HUES48 (cell line): ENCODE measurements at regions not wholly inside any gene's neighbourhood (a gene's known extent, or its start where the extent isn't known, plus 50 kb on each side); places are given as distances from the start of the nearest gene placed in this dataset.

Experiments
- H3K27ac ChIP-seq: one replicate; pipeline ENCODE4 v1.7.0; 2013; ENCODE audit warnings: low read depth, low read length, inconsistent platforms
- H3K27me3 ChIP-seq: 2 replicates; pipeline ENCODE4 v1.6.1; 2013; ENCODE audit warnings: mild to moderate bottlenecking, low read length; ENCODE audit not compliant: control insufficient read depth, insufficient read depth
- H3K36me3 ChIP-seq: 2 replicates; pipeline ENCODE4 v1.6.1; 2013; ENCODE audit warnings: low read length; ENCODE audit not compliant: control insufficient read depth, insufficient read depth
- H3K4me1 ChIP-seq: 2 replicates; pipeline ENCODE4 v1.6.1; 2013; ENCODE audit warnings: mild to moderate bottlenecking, low read length; ENCODE audit not compliant: control insufficient read depth, insufficient read depth
- H3K4me3 ChIP-seq: 2 replicates; pipeline ENCODE4 v1.5.1; 2013; ENCODE audit warnings: mild to moderate bottlenecking, low read depth, low read length
- H3K9ac ChIP-seq: 2 replicates; pipeline ENCODE4 v1.6.1; 2013; ENCODE audit warnings: mild to moderate bottlenecking, low read depth, low read length, moderate library complexity
- H3K9me3 ChIP-seq: 2 replicates; pipeline ENCODE4 v1.6.1; 2013; ENCODE audit warnings: low read length; ENCODE audit not compliant: control insufficient read depth, insufficient read depth

DNA sequence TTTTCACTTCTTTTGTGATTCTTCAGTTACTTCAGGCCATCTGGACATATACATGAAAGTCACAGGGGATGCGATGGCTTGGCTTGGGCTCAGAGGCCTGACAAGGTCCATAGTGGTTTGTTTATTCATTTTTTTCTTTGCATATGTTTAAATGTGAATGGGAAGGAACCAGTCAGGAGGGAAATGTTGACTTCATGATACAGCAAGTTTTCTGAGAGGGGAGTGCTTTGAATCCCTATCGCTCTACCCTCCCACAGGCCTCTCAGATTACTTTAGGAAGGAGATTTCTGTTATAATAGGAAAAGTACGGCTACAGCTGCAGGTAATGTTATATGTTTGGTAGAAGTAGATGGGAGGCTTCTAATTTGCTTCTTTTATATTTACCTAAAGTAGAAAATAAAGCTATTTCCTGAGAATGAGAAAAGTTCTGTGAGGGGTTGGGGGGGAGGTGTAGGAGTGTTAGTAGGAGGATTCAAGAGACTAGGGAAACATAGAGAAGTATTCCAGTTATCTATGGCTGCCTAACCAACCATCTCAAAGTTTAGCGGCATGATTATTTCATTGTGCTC is 322.9 kb downstream of the RAPGEF2 start:
- H3K36me3 ChIP-seq = no peaks in the 10 kb centered on the region
- no peak overlapping the region for H3K9ac ChIP-seq
- no peak overlapping the region for H3K27ac ChIP-seq
- peak overlapping the region; percentile 35; the same call in 1 of the 2 replicates for H3K4me3 ChIP-seq
- H3K4me1 ChIP-seq = peaks cover 18% of the 10 kb centered on the region
- H3K9me3 ChIP-seq = peaks cover 6% of the 10 kb centered on the region; the same call in 1 of the 2 replicates
- H3K27me3 ChIP-seq = no peaks in the 10 kb centered on the region

DNA sequence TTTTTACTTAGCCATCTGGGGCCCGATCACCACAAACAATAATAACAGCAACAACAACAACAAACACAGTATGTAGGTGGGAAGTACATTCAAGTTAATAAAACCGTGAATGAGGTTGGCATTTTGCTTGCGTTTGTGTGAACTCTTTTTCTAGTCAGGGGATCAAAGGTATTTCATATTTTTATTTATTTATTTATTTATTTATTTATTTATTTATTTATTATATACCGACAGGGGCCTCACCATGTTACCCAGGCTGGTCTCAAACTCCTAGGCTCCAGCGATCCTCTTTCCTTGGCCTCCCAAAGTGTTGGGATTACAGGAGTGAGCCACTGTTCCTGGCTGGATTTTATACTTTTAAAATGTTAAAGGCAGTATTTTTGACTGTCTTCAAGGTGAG is 325.4 kb downstream of the RAPGEF2 start:
- H3K4me1 ChIP-seq = peaks cover 18% of the 10 kb centered on the region
- H3K27ac ChIP-seq = no peak overlapping the region
- H3K9me3 ChIP-seq = no peaks in the 10 kb centered on the region
- no peak overlapping the region for H3K4me3 ChIP-seq
- no peaks in the 10 kb centered on the region for H3K27me3 ChIP-seq
- H3K36me3 ChIP-seq = no peaks in the 10 kb centered on the region
- no peak overlapping the region for H3K9ac ChIP-seq

DNA sequence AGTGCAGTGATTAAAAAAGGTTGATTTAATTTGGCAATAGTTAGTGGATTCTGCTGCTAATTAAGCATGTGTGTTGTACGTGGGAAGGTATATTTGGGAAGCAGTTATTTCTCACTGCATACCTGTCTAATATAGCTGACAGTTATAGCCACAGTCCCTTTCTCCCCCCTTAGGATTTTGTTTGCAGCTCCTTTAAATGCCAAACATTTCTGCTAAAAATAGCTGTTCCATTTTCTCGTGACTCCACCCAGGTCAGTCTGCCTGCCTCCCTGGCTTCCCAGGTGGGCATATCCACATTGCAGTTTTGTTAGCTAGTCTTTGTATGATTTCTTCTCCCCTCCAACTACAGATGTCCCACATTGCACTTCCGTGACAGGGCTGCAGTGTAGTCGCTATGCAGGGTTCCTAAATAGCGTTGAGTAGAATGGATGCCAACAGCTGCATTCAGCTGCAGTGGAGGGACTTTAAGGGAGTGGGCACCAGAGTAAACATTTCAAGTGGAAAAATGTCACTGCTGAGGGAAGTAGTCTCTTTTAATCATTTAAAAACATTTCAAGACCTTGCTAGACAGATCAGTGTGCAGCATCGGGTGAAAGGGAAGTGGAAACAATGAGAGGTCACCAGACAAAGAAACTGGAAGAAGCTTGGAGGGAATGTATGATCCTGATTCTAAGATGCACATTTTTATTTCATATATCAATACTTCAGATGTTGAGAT is 326.3 kb downstream of the RAPGEF2 start:
- no peak overlapping the region for H3K27ac ChIP-seq

DNA sequence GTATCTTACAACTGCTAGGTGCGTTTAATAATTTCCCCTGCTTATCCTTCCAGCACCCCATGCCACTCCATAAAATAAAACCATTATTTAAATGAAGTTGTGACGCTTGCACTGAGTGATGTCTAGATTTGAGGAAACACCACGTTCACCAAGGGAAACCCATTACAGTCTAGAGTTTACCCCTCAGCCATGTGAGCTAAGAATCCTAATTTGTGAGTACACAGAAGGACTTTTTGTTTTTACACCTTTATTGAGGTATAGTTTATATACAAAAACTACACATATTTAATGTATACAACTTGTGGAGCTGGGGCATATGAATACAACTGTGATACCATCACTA is 326.8 kb downstream of the RAPGEF2 start:
- no peaks in the 10 kb centered on the region for H3K27me3 ChIP-seq

More for the DNA sequence above, 326.3 kb downstream of the RAPGEF2 start:
- H3K27me3 ChIP-seq = no peaks in the 10 kb centered on the region
- peaks cover 18% of the 10 kb centered on the region for H3K4me1 ChIP-seq
- H3K9ac ChIP-seq = no peak overlapping the region
- H3K36me3 ChIP-seq = no peaks in the 10 kb centered on the region
- no peaks in the 10 kb centered on the region for H3K9me3 ChIP-seq
- H3K4me3 ChIP-seq = no peak overlapping the region

DNA sequence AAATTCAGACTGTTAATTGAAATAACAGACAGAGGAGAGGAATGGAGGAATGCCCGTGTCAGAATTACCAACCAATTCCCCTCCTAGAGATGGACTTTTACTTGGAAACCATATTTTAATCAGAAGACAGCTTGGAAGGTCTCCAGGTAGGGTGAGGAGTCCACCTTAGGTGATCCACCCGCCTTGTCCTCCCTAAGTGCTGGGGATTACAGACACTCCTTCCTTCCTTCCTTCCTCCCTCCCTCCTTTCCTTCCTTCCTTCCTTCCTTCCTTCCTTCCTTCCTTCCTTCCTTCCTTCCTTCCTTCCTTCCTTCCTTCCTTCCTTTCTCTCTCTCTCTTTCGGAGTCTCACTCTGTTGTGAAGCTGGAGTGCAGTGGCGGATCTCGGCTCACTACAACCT is 328.0 kb downstream of the RAPGEF2 start:
- no peak overlapping the region for H3K27ac ChIP-seq
- no peak overlapping the region for H3K9ac ChIP-seq
- no peaks in the 10 kb centered on the region for H3K27me3 ChIP-seq
- no peak overlapping the region for H3K4me3 ChIP-seq
- no peaks in the 10 kb centered on the region for H3K9me3 ChIP-seq
- H3K4me1 ChIP-seq = peaks cover 11% of the 10 kb centered on the region
- H3K36me3 ChIP-seq = no peaks in the 10 kb centered on the region

More for the DNA sequence above, 326.8 kb downstream of the RAPGEF2 start:
- no peaks in the 10 kb centered on the region for H3K36me3 ChIP-seq
- no peak overlapping the region for H3K9ac ChIP-seq
- H3K4me3 ChIP-seq = no peak overlapping the region
- H3K9me3 ChIP-seq = no peaks in the 10 kb centered on the region
- H3K4me1 ChIP-seq = peaks cover 18% of the 10 kb centered on the region
- no peak overlapping the region for H3K27ac ChIP-seq

DNA sequence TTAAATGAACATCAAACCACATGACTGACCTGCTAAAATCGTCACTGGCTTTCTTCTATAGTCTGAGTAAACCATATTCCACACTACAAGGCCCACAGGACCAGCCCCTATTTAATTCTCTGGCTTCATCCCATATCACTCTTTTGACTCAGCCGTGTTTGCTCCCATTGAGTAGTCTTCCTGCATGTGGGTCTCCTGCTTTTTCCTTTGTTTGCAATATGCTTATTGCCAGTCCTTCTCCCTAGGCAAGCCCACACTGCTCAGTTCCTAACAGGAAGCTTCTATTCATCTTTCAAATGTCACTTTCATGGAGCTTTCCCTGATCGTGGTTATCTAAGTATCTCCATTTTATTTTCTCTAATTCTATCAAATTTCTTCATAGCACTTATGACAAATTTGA is 329.6 kb downstream of the RAPGEF2 start:
- Histone ChIP-seq H3K4me3 (no peak overlapping the region), H3K4me1 (no peaks in the 10 kb centered on the region), H3K36me3 (no peaks in the 10 kb centered on the region), H3K27me3 (no peaks in the 10 kb centered on the region), H3K9me3 (no peaks in the 10 kb centered on the region), H3K27ac (no peak overlapping the region), H3K9ac (no peak overlapping the region)

DNA sequence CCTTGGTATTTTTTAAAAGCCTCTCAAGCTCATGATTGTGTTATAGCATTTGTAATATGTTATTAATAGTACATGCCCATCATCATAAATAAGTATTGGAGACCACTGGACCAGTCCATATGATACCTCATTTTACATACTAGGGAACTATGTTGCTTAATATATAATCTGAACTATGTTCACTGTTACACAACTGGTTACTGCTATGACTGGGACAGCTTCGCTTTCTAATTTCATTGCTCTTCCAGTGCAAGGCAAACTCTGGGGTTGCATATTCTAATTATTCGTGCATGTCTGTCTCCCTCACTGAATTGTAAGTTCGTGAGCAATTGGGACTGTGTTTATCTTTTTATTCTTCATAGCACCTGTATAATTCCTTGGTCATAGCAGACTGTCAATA is 330.5 kb downstream of the RAPGEF2 start:
- no peaks in the 10 kb centered on the region for H3K27me3 ChIP-seq
- H3K36me3 ChIP-seq = no peaks in the 10 kb centered on the region
- no peak overlapping the region for H3K27ac ChIP-seq
- H3K4me1 ChIP-seq = no peaks in the 10 kb centered on the region
- H3K4me3 ChIP-seq = no peak overlapping the region
- H3K9ac ChIP-seq = no peak overlapping the region
- H3K9me3 ChIP-seq = no peaks in the 10 kb centered on the region

DNA sequence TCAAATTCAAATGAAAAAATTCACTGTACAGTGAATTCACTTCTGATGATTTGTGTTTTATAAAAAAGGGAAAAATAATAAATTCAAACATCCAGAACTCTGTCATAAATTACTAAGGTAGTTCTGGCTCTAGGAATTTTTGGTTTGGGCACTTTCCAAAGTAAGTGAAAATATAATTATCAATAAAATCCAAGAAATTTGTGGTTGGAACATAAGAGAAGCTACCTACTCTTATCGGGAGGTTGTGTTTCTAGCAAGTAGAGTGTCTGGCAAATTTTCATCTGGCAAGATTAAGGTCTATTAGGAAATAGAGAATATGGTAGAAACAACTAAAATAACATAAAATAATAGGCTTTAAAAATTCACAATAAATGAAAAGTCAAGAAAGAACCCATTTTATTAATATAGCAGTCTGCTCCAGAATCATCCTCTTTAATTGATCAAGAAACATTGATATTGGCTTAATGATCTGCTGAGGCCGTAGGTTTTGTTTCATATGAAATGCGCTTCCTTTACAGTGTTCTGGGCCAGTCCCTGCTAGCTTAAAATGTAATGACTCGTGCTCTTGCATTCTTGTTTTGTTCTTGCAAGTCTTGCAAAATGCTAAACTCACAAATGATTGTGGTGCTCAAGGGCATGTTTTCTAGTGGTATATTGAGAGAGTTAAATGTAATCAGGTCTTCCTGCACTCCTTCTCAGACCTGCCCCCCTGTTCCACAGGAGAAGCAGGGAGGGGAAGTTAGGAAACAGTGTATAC is 331.4 kb downstream of the RAPGEF2 start:
- H3K4me3 ChIP-seq = no peak overlapping the region
- no peaks in the 10 kb centered on the region for H3K36me3 ChIP-seq
- no peaks in the 10 kb centered on the region for H3K9me3 ChIP-seq
- no peaks in the 10 kb centered on the region for H3K4me1 ChIP-seq
- H3K27me3 ChIP-seq = no peaks in the 10 kb centered on the region
- H3K27ac ChIP-seq = no peak overlapping the region
- H3K9ac ChIP-seq = no peak overlapping the region

DNA sequence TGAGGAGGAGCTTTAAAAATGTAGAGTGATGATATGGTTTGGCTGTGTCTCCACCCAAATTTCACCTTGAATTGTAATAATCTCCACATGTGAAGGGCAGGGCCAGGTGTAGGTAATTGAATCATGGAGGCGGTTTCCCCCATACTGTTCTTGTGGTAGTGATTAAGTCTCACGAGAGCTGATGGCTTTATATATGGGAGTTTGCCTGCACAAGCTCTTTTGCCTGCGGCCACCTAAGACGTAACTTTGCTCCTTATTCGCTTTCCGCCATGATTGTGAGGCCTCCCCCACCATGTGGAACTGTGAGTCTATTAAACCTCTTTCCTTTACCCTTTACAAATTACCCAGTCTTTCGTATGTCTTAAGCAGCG is 332.0 kb downstream of the RAPGEF2 start:
- Histone ChIP-seq H3K36me3 (no peaks in the 10 kb centered on the region), H3K27me3 (no peaks in the 10 kb centered on the region), H3K27ac (no peak overlapping the region), H3K9me3 (no peaks in the 10 kb centered on the region), H3K4me1 (no peaks in the 10 kb centered on the region), H3K9ac (no peak overlapping the region), H3K4me3 (no peak overlapping the region)

DNA sequence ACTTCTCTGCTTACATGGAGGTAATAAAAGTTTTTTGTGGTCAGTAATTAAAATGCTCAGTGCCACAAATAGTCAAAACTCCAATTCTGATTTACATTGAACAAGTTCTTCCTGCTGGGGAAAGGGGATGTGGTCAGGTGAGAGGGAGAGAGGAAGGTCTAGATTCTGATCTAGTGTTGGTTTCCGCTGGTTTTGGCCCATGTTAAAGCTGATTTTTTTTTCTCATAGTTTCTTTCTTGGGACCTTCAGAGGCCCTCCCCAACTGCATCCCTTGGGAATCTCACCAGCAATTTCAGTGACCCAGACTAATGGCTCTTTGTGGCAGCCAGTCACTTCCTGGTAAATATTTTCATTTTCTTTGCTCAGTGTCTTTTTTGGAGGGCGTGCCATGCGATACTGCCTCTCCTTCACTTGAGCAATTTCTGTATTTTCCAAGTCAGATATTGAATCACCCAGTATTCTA is 332.7 kb downstream of the RAPGEF2 start:
- Histone ChIP-seq H3K27ac (no peak overlapping the region), H3K27me3 (no peaks in the 10 kb centered on the region), H3K9ac (no peak overlapping the region), H3K4me3 (no peak overlapping the region), H3K9me3 (no peaks in the 10 kb centered on the region), H3K4me1 (no peaks in the 10 kb centered on the region), H3K36me3 (no peaks in the 10 kb centered on the region)

DNA sequence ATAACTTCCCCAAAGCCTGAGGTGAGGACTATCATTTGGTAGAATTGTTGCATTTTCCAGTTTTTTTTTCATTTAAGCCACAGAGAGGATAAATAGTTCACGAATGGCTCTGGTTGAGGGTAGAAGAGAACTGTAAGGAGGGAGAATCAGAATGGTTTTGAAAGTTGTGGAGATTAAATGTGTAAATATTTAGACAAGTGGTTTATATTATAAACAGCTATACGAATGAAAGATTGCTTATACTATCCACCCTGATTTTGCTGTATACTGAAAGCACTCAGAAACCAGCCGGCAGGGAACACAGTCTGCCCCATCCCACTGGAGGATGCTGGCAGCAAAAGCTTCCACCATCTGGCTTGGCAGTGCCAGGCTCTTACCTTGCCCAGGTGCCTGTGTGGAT is 341.1 kb downstream of the RAPGEF2 start:
- Histone ChIP-seq H3K9me3 (no peaks in the 10 kb centered on the region), H3K4me3 (no peak overlapping the region), H3K27me3 (no peaks in the 10 kb centered on the region), H3K9ac (no peak overlapping the region), H3K4me1 (no peaks in the 10 kb centered on the region), H3K27ac (no peak overlapping the region), H3K36me3 (no peaks in the 10 kb centered on the region)
